H1 (cell line): ENCODE measurements at regions not wholly inside any gene's neighbourhood (a gene's known extent, or its start where the extent isn't known, plus 50 kb on each side); places are given as distances from the start of the nearest gene placed in this dataset.

Source experiments
- RAD21 ChIP-seq, 2 experiments: IDR thresholded peaks in 1 of 2; conservative IDR thresholded peaks in 1 of 2; 2 replicates each; pipeline ENCODE4 v1.6.1; 2011; ENCODE audit warnings: low read depth in 2 of 2, low read length in 2 of 2, improper control_type of control experiment in 1 of 2, inconsistent platforms in 1 of 2, mild to moderate bottlenecking in 1 of 2, moderate library complexity in 1 of 2
- TAF1 ChIP-seq: IDR thresholded peaks from 2 replicates; pipeline ENCODE4 v1.6.1; 2011; ENCODE audit warnings: mild to moderate bottlenecking, low read depth, low read length
- TF ChIP-seq, protein P1 (sequence below), 3 experiments: IDR thresholded peaks; 1 replicate in 2 of 3; 2 replicates in 1 of 3; pipeline versions ENCODE4 v1.5.1 to v1.6.1; 2011; ENCODE audit warnings: low read length in 3 of 3, mild to moderate bottlenecking in 3 of 3, inconsistent platforms in 2 of 3, low read depth in 1 of 3, moderate library complexity in 1 of 3; ENCODE audit not compliant: insufficient read depth in 1 of 3; ENCODE audit errors: control extremely low read depth in 1 of 3
- TF ChIP-seq, protein P2 (sequence below): IDR thresholded peaks from 2 replicates; pipeline ENCODE4 v1.6.1; 2011; ENCODE audit warnings: low read length, improper control_type of control experiment

- TF ChIP-seq, protein P1, sequence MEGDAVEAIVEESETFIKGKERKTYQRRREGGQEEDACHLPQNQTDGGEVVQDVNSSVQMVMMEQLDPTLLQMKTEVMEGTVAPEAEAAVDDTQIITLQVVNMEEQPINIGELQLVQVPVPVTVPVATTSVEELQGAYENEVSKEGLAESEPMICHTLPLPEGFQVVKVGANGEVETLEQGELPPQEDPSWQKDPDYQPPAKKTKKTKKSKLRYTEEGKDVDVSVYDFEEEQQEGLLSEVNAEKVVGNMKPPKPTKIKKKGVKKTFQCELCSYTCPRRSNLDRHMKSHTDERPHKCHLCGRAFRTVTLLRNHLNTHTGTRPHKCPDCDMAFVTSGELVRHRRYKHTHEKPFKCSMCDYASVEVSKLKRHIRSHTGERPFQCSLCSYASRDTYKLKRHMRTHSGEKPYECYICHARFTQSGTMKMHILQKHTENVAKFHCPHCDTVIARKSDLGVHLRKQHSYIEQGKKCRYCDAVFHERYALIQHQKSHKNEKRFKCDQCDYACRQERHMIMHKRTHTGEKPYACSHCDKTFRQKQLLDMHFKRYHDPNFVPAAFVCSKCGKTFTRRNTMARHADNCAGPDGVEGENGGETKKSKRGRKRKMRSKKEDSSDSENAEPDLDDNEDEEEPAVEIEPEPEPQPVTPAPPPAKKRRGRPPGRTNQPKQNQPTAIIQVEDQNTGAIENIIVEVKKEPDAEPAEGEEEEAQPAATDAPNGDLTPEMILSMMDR (IDR thresholded peaks at IDR 0.05; ENCODE audit: control extremely low read depth in 1 of 3, insufficient read depth in 1 of 3, low read depth in 1 of 3, low read length in 3 of 3) = no peak
- TF ChIP-seq, protein P2, sequence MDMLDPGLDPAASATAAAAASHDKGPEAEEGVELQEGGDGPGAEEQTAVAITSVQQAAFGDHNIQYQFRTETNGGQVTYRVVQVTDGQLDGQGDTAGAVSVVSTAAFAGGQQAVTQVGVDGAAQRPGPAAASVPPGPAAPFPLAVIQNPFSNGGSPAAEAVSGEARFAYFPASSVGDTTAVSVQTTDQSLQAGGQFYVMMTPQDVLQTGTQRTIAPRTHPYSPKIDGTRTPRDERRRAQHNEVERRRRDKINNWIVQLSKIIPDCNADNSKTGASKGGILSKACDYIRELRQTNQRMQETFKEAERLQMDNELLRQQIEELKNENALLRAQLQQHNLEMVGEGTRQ = no peak
- TF ChIP-seq RAD21 (IDR thresholded peaks at IDR 0.05 in 1 of 2, conservative IDR thresholded peaks at IDR 0.05 in 1 of 2; ENCODE audit: low read depth in 2 of 2, low read length in 2 of 2) (no peak), TAF1 (no peak)
These were observed 288.2 kb upstream of the CHST9 start (continued) for GRCh38 chr18:27473318-27473717.
